ENCODE measurements at regions not wholly inside any gene's neighbourhood (a gene's known extent, or its start where the extent isn't known, plus 50 kb on each side); places are given as distances from the start of the nearest gene placed in this dataset.

DNA sequence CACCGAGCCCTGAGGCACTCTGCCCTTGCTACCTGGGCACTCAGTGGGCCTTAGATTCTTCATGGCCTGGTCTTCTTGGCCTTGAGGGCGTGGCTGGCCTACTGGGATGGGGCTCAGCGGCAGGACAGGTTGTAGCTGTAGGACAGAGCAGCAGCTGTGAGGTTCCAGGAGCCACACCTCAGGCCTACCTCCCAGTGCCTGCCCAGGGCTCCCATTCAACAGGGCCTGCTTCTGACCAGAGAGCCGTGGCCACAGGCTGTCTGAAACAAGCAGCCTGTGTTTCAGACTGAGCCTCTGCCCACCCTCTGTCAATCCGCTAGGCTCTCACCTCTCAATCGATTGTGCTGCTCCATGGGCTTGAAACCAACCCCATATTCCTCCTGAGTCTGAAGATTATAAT, 928.0 kb upstream of the ZNF722 start:
- no peak for DNase-seq

DNA sequence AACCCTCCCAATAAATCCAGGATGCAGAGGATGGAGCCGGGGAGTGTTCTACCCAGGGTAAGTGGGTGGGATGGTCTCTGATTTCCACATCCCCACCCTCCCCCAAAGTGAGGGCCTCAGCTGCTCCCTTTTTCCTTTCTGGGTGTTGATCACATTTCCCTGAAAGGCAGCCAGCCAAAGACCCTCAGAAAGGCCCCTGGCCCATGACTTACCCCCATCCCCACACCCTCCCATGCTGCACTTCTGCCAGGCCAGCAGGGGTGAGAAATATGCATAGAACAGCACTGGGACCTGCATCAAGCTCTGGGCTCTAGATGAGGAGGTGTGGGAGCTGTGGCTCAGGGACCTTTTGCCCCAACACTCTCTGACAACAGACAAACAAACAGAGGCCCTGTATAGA, 927.3 kb upstream of the ZNF722 start:
- intact Hi-C loops (cut with DNase I; ENCODE audit: low total_unique reads), result no loop called here
- Histone ChIP-seq H3K27me3 (no peaks in the 10 kb centered on the region), H3K27ac (no peak overlapping the region), H3K9me3 (peaks cover 3 to 5% of the 10 kb centered on the region in 2 donors), H3K4me1 (no peaks in the 10 kb centered on the region), H3K4me3 (no peak overlapping the region), H3K36me3 (no peaks in the 10 kb centered on the region)
- no peak for DNase-seq
- in situ Hi-C loops (cut with MboI; ENCODE audit: low pct_ligation_motif_present in 1 of 4, low pct_unique_long_range_greater_than_20kb in 1 of 4, low sequenced_read_pairs in 3 of 4), result no loop called here
- no peak for TF ChIP-seq POLR2A (IDR thresholded peaks at IDR 0.05)
- TF ChIP-seq, protein P1, sequence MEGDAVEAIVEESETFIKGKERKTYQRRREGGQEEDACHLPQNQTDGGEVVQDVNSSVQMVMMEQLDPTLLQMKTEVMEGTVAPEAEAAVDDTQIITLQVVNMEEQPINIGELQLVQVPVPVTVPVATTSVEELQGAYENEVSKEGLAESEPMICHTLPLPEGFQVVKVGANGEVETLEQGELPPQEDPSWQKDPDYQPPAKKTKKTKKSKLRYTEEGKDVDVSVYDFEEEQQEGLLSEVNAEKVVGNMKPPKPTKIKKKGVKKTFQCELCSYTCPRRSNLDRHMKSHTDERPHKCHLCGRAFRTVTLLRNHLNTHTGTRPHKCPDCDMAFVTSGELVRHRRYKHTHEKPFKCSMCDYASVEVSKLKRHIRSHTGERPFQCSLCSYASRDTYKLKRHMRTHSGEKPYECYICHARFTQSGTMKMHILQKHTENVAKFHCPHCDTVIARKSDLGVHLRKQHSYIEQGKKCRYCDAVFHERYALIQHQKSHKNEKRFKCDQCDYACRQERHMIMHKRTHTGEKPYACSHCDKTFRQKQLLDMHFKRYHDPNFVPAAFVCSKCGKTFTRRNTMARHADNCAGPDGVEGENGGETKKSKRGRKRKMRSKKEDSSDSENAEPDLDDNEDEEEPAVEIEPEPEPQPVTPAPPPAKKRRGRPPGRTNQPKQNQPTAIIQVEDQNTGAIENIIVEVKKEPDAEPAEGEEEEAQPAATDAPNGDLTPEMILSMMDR (IDR thresholded peaks at IDR 0.05), result no peak
- no peak for TF ChIP-seq EP300 (IDR thresholded peaks at IDR 0.05; ENCODE audit: low read depth)
- no peak for TF ChIP-seq POLR2AphosphoS5 (IDR thresholded peaks at IDR 0.05)
- 40% methylated on average over 1 of the region's 1 CpG; no CpG with 5 or more reads in 1 of the 2 donors for WGBS, 2 donors (ENCODE audit: low coverage in 1 of 2)

More for the DNA sequence above, 928.0 kb upstream of the ZNF722 start:
- Histone ChIP-seq H3K4me1 (no peaks in the 10 kb centered on the region), H3K36me3 (no peaks in the 10 kb centered on the region), H3K27ac (no peak overlapping the region), H3K9me3 (peaks cover 3 to 5% of the 10 kb centered on the region in 2 donors), H3K27me3 (no peaks in the 10 kb centered on the region), H3K4me3 (no peak overlapping the region)
- 65% methylated on average over 6 of the region's 6 CpGs; no CpG with 5 or more reads in 1 of the 2 donors for WGBS, 2 donors (ENCODE audit: low coverage in 1 of 2)
- intact Hi-C loops (cut with DNase I; ENCODE audit: low total_unique reads) (no loop called here), in situ Hi-C loops (cut with MboI; ENCODE audit: low pct_ligation_motif_present in 1 of 4, low pct_unique_long_range_greater_than_20kb in 1 of 4, low sequenced_read_pairs in 3 of 4) (no loop called here)
- TF ChIP-seq POLR2AphosphoS5 (IDR thresholded peaks at IDR 0.05), result no peak
- no peak for TF ChIP-seq POLR2A (IDR thresholded peaks at IDR 0.05)
- no peak for TF ChIP-seq EP300 (IDR thresholded peaks at IDR 0.05; ENCODE audit: low read depth)
- TF ChIP-seq, protein P1 (IDR thresholded peaks at IDR 0.05), result no peak

DNA sequence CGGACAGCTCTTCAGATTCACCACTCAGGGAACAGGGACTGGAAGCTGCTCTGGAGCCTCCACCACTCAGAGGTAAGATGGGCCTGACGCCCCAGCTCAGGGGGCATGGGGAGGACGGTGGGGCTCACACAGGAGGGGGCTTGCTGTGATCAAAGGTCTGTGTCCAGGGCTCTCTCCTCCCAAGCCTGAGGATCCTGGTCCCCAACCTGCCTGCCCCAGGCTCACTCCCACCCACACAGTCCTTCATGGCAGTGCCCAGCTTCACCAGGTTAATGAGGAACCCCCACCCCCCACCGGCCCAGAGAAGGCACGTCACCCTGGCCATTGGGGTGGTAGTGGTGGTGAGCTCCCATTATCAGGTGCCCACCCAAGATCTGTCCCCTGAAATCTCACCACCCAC, 926.7 kb upstream of the ZNF722 start:
- H3K4me1 ChIP-seq, result no peaks in the 10 kb centered on the region
- intact Hi-C loops (cut with DNase I; ENCODE audit: low total_unique reads) (no loop called here), in situ Hi-C loops (cut with MboI; ENCODE audit: low pct_ligation_motif_present in 1 of 4, low pct_unique_long_range_greater_than_20kb in 1 of 4, low sequenced_read_pairs in 3 of 4) (no loop called here)
- no peak for DNase-seq
- H3K4me3 ChIP-seq, result no peak overlapping the region
- peaks cover 3 to 5% of the 10 kb centered on the region in 2 donors for H3K9me3 ChIP-seq
- H3K36me3 ChIP-seq, result no peaks in the 10 kb centered on the region
- H3K27ac ChIP-seq, result no peak overlapping the region
- TF ChIP-seq, protein P1 (IDR thresholded peaks at IDR 0.05), result no peak
- TF ChIP-seq POLR2AphosphoS5 (IDR thresholded peaks at IDR 0.05) (no peak), EP300 (IDR thresholded peaks at IDR 0.05; ENCODE audit: low read depth) (no peak), POLR2A (IDR thresholded peaks at IDR 0.05) (no peak)
- H3K27me3 ChIP-seq, result no peaks in the 10 kb centered on the region
- WGBS, 2 donors (ENCODE audit: low coverage in 1 of 2), result 73% methylated on average over 2 of the region's 5 CpGs; no CpG with 5 or more reads in 1 of the 2 donors

GRCh38 chr7:63072806-63073205, 925.8 kb upstream of the ZNF722 start:
- TF ChIP-seq POLR2A (IDR thresholded peaks at IDR 0.05) (no peak), POLR2AphosphoS5 (IDR thresholded peaks at IDR 0.05) (no peak), EP300 (IDR thresholded peaks at IDR 0.05; ENCODE audit: low read depth) (no peak)
- TF ChIP-seq, protein P1 (IDR thresholded peaks at IDR 0.05), result no peak
- Histone ChIP-seq H3K36me3 (no peaks in the 10 kb centered on the region), H3K9me3 (peaks cover 3 to 5% of the 10 kb centered on the region in 2 donors), H3K27ac (no peak overlapping the region), H3K4me1 (no peaks in the 10 kb centered on the region), H3K27me3 (no peaks in the 10 kb centered on the region), H3K4me3 (no peak overlapping the region)
- in situ Hi-C loops (cut with MboI; ENCODE audit: low pct_ligation_motif_present in 1 of 4, low pct_unique_long_range_greater_than_20kb in 1 of 4, low sequenced_read_pairs in 3 of 4) (no loop called here), intact Hi-C loops (cut with DNase I; ENCODE audit: low total_unique reads) (no loop called here)
- DNase-seq, result no peak
- 50 to 60% methylated on average over 1 to 5 of the region's 5 CpGs for WGBS, 2 donors (ENCODE audit: low coverage in 1 of 2)
